ENCODE measurements at regions not wholly inside any gene's neighbourhood (a gene's known extent, or its start where the extent isn't known, plus 50 kb on each side); places are given as distances from the start of the nearest gene placed in this dataset.
"Not testable (repeated sequence)": the region's sequence is repeated elsewhere in the genome, so short reads cannot be mapped to it uniquely, and the experiment has no call there.

- no peaks in the 10 kb centered on the region for H3K36me3 ChIP-seq (ENCODE audit: control insufficient read depth, insufficient read depth, low read length)
- no peak for TF ChIP-seq CTCF (IDR thresholded peaks at IDR 0.05; ENCODE audit: insufficient read depth, low read length, poor library complexity, severe bottlenecking)
- DNase-seq (ENCODE audit: extremely low read depth, insufficient read length), result peak; percentile 13
- no peak overlapping the region for H3K4me3 ChIP-seq (replicated peaks; ENCODE audit: low read depth, low read length)
- no peaks in the 10 kb centered on the region for H3K27me3 ChIP-seq (replicated peaks; ENCODE audit: control insufficient read depth, insufficient read depth, low read length)
These were observed 151.5 kb upstream of the GOT2 start for GRCh38 chr16:58885528-58886170.

- DNase-seq (ENCODE audit: extremely low read depth, insufficient read length), result no peak
- Histone ChIP-seq H3K36me3 (ENCODE audit: control insufficient read depth, insufficient read depth, low read length) (no peaks in the 10 kb centered on the region), H3K4me3 (replicated peaks; ENCODE audit: low read depth, low read length) (no peak overlapping the region), H3K27me3 (replicated peaks; ENCODE audit: control insufficient read depth, insufficient read depth, low read length) (no peaks in the 10 kb centered on the region)
- no peak for TF ChIP-seq CTCF (IDR thresholded peaks at IDR 0.05; ENCODE audit: insufficient read depth, low read length, poor library complexity, severe bottlenecking)
These were observed 150.0 kb upstream of the GOT2 start for GRCh38 chr16:58884141-58884540.

GRCh38 chr16:58883131-58883530 lies 149.0 kb upstream of the GOT2 start:
- H3K4me3 ChIP-seq (replicated peaks; ENCODE audit: low read depth, low read length), result no peak overlapping the region
- H3K36me3 ChIP-seq (ENCODE audit: control insufficient read depth, insufficient read depth, low read length), result no peaks in the 10 kb centered on the region
- H3K27me3 ChIP-seq (replicated peaks; ENCODE audit: control insufficient read depth, insufficient read depth, low read length), result no peaks in the 10 kb centered on the region
- TF ChIP-seq CTCF (IDR thresholded peaks at IDR 0.05; ENCODE audit: insufficient read depth, low read length, poor library complexity, severe bottlenecking), result no peak
- no peak for DNase-seq (ENCODE audit: extremely low read depth, insufficient read length)

- TF ChIP-seq CTCF (IDR thresholded peaks at IDR 0.05; ENCODE audit: insufficient read depth, low read length, poor library complexity, severe bottlenecking), result no peak
- Histone ChIP-seq H3K4me3 (replicated peaks; ENCODE audit: low read depth, low read length) (no peak overlapping the region), H3K36me3 (ENCODE audit: control insufficient read depth, insufficient read depth, low read length) (no peaks in the 10 kb centered on the region), H3K27me3 (replicated peaks; ENCODE audit: control insufficient read depth, insufficient read depth, low read length) (no peaks in the 10 kb centered on the region)
- DNase-seq (ENCODE audit: extremely low read depth, insufficient read length), result peak; percentile 40
These were observed 148.2 kb upstream of the GOT2 start for GRCh38 chr16:58882292-58882691.

- DNase-seq (ENCODE audit: extremely low read depth, insufficient read length); H3K4me3 ChIP-seq (replicated peaks; ENCODE audit: low read depth, low read length); H3K36me3 ChIP-seq (ENCODE audit: control insufficient read depth, insufficient read depth, low read length); H3K27me3 ChIP-seq (replicated peaks; ENCODE audit: control insufficient read depth, insufficient read depth, low read length): not testable (repeated sequence)
These were observed 144.5 kb upstream of the GOT2 start for GRCh38 chr16:58878641-58879040.

- no peak for DNase-seq (ENCODE audit: extremely low read depth, insufficient read length)
- no peak for TF ChIP-seq CTCF (IDR thresholded peaks at IDR 0.05; ENCODE audit: insufficient read depth, low read length, poor library complexity, severe bottlenecking)
- no peak overlapping the region for H3K4me3 ChIP-seq (replicated peaks; ENCODE audit: low read depth, low read length)
- H3K27me3 ChIP-seq (replicated peaks; ENCODE audit: control insufficient read depth, insufficient read depth, low read length), result no peaks in the 10 kb centered on the region
- no peaks in the 10 kb centered on the region for H3K36me3 ChIP-seq (ENCODE audit: control insufficient read depth, insufficient read depth, low read length)
These were observed 132.8 kb upstream of the GOT2 start for GRCh38 chr16:58866935-58867334.

All from GM06990 (cell line).